HG03095 (cell line): ENCODE measurements at regions not wholly inside any gene's neighbourhood (a gene's known extent, or its start where the extent isn't known, plus 50 kb on each side); places are given as distances from the start of the nearest gene placed in this dataset.
"Not testable (repeated sequence)": the region's sequence is repeated elsewhere in the genome, so short reads cannot be mapped to it uniquely, and the experiment has no call there.

Experiments
- ATAC-seq: cut with Tn5 transposase; IDR thresholded peaks from one replicate; pipeline ENCODE4 v1.9.1; 2021; ENCODE audit warnings: moderate library complexity; ENCODE audit not compliant: unreplicated experiment

- ATAC-seq, result no peak
Measured at GRCh38 chr3:168977716-168978374, 685.7 kb downstream of the MECOM start.

DNA sequence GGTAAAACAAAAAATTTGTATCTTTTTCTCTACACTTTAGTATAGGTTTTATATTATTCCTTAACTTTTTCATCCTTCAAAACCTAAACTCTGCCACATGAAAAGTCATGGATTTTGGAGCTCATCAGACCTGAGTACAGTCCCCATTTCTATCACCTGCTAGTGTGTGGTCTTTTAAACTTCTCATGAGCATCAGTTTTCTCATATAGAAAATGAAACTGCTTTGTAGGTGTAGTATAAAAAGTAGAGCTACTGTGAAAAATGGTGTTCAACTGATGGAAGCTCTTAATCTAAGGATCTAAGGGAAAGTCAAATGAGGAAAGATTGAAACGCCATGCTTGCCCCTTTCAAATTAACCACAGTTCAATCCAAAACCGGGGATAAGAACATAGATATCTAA, 686.5 kb downstream of the MECOM start:
- ATAC-seq, result no peak

- no peak for ATAC-seq
Measured at GRCh38 chr3:168975576-168975975, 687.9 kb downstream of the MECOM start.

DNA sequence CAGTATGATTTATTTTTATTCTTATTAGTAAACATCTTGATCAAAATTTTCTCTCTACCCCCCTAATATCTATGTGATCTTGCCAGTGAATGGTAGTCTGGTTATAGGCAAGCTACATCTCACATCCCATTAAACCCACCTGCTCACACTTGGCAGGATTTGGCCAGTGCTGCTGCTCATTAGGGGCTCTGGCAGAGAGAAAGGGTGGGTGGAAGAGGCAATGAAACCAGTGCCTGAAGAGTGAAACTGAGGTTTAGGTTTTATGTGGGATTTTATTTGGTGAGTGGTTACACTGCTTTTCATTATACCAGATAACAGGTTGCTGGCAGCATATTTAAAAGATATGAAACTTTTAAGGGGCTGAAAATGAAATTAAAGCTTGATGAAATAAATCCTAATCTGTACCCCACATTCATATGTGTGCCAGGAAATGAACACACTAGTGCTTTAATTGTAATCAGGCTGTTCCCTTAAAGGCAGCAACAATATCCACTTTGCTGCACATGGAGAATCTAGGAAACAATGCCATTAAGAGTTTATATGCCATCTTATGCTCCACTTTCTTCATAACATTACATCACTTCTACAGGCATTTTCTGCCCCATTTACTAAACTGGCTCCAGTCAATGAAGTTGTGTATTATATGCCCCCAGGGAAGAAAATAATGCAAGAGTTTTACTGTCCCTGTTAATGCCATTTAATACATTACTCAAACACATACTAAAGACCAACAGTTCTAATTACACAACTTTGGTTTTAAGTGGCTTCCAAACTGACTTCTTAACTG, 688.7 kb downstream of the MECOM start:
- no peak for ATAC-seq

DNA sequence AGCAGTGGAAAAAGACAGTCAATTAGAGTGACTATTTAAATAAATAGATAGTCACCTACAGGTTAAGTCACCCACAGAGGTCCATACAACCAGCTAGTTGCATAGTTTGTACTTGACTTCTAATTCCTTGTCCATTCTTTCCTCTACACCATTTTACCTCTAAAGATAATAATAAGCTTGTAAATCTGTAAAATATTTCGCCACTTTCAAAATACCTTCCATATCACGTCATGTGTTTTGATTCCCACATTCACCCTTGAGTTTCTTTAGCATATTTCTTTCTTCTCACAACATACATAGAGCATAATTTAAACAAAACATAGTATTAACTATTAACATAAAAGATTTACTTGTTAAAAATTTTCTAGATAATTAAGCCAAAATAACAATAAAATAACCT, 689.6 kb downstream of the MECOM start:
- no peak for ATAC-seq

DNA sequence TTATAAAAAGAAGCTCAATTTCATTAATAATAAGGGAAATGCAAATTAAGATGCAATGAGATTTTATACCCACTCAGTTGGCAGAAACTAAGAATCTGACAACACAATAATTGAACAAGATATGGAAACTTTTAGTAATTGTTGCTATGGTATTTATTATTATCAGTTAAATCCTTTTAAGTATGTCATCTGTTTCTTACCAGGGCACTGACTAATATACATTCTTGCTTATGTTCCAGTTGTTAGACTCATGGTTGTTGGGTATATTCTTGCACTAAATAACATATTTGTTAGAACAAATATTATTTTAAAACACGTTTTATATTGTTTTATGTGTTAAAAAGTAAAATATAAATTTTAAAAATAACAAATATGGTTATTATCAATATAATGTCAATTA, 690.3 kb downstream of the MECOM start:
- ATAC-seq, result no peak

- no peak for ATAC-seq
Measured at GRCh38 chr3:168968609-168969008, 694.9 kb downstream of the MECOM start.

DNA sequence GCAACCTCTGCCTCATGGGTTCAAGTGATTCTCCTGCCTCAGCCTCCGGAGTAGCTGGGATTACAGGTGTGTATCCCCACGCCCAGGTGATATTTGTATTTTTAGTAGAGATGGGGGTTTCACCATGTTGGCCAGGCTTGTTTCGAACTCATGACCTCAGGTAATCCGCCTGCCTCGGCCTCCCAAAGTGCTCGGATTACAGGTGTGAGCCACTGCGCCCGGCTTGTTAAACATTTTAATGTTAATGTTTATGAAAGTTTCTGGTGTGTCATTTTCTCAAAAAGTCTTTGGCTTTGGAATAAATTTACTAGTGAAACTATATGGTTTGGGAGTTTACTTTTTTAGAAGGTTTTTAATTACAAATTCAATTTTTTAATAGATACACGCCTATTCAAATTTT, 698.8 kb downstream of the MECOM start:
- no peak for ATAC-seq

- no peak for ATAC-seq
Measured at GRCh38 chr3:168961271-168961670, 702.2 kb downstream of the MECOM start.

GRCh38 chr3:168959731-168960130, 703.8 kb downstream of the MECOM start:
- ATAC-seq, result no peak

DNA sequence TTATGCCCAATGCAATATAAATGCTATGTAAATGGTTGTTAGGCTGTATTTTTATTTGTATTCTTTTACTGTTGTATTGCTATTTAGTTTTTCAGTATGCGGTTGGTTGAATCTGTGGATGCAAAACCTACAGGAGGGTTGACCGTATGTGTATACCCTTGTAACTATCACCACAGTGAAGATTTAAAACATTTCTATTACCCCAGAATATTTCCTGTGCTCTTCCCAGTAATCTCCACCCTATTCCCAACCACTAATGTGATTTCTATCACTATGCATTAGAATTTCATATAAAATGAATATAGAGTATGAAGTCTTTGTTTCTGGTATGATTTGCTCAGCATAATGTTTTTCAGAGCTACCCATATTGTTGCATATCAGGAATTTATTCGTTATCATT, 705.0 kb downstream of the MECOM start:
- ATAC-seq, result no peak

DNA sequence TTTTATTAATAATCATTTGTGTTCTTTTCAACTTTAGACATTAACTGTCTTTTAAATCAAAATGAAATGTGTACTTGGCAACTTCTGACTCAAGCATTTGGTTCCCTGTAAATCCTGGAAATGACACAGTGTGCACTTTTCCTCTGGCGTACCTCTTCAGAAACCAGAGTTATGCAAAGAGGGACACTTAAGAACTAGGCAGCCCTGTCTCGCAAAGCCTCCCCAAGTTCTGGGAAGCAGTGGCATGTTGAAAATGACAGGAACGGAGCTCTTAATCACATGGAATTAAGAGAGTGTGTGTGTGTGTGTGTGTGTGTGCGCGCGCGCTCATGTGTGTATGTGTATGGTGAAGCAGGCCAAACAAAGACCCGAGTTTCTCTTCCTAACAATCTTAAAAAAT, 707.4 kb downstream of the MECOM start:
- no peak for ATAC-seq

DNA sequence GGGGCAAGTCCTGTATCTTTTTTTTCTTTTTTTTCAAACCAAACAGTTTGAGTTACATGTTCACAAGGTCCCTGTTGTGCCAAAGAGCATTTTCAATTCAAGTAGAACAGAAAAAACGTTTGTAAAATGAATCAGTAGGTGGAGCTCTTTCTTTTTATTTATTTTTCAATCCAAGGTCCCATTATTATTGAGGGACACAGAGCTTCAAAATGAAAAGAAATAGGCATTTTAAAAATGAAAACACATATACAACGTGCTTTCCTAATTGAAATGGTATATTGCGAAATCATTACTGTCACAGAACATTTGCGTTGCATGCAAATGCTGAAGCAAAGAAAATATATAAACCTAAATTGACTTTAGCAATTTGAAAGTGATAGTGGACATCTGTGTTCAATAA, 711.0 kb downstream of the MECOM start:
- ATAC-seq, result no peak

DNA sequence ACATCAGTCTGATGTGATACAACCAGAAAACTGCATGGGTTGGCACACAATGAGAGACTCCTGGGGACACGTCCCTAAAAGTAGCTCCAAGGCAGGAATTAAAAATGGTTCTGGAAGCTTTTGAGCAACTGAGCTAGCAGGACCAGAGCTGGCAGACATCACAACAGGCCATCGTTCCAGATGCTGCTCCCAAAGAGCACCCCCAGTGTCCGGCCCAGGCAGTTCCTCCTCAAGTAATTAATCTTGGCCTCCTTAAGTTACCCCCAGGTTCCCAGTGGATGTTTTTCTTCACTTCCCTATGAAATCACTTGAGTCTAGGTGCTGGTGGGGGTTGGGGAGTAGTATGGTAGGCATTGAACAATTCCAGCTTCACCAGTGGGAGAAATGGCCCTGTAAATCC, 711.6 kb downstream of the MECOM start:
- ATAC-seq, result no peak

- ATAC-seq, result no peak
Measured at GRCh38 chr3:168951368-168951767, 712.1 kb downstream of the MECOM start.

DNA sequence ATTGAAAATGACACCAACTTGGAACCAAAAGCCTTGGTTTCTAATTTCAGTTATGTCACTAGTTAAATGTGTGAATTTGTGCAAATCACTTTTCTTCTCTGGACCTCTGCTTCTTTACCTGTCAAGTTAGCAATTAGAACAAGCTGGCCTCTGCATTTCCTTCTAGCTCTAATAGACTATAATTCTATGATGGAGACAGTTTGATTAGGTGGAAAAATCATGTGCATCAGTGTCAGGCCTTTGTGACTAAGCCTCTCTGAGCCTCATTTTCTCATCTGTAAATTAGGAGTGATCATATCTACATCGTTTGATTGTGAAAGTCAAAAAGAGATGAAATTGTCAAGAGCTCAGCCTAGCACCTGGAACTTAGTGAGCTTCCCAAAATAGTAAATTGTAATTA, 712.9 kb downstream of the MECOM start:
- ATAC-seq, result no peak

GRCh38 chr3:168939651-168940238, 723.8 kb downstream of the MECOM start:
- ATAC-seq, result no peak

DNA sequence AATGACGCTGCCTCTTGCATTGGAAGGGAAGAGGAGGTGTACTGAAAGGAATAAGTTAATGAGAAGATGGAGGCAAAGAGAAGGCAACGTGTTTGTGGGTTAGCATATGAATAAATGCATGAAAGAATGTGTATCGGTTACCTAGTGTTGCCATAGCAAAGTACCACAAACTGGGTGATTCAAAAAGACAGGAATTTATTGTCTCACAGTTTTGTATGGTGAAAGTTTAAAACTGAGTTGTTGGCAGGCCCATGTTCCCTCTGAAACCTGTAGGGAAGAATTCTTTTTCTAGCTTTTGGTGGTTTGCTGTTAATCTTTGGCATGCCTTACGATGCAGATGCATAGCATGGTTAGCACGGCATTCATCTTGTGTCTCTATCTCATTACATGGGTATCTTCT, 729.9 kb downstream of the MECOM start:
- no peak for ATAC-seq

- ATAC-seq, result not testable (repeated sequence)
Measured at GRCh38 chr3:168929997-168930396, 733.5 kb downstream of the MECOM start.

DNA sequence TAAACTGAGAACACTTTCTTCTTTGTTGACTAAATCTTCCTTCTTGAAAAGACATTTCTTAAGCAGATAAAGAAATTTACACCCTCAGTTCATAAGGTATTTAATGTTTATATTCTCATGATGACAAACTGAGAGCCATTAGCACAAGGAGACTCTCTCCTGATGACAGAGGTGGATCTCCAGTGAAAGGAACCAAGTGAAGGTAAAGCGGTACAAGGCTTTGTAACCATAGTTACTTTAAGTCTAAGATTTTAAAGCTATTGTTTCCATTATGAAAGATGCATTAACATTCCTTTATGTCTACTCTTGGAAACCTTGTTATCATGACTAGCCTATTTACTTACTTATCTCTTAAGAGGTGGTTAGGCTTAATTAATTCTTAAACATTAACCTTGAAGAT, 737.1 kb downstream of the MECOM start:
- ATAC-seq, result no peak

DNA sequence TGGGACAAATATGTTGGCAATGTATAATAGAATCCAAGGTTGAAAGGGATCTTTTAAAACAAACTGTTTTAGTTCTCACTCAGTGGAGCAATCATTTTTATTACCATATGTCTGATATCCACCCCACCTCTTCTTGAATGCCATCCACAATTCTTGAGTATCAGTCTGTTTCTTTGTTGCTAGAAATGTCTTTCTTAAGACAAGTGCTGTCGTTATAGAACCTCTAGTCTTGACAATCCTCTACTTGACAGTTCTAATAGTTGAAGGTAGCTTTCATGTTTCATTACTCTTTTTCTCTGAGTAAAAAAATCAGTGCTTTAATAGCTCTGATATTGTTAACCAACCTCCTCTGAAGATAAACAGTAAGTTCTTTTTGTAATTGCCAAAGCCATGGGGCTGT, 737.9 kb downstream of the MECOM start:
- ATAC-seq, result no peak

DNA sequence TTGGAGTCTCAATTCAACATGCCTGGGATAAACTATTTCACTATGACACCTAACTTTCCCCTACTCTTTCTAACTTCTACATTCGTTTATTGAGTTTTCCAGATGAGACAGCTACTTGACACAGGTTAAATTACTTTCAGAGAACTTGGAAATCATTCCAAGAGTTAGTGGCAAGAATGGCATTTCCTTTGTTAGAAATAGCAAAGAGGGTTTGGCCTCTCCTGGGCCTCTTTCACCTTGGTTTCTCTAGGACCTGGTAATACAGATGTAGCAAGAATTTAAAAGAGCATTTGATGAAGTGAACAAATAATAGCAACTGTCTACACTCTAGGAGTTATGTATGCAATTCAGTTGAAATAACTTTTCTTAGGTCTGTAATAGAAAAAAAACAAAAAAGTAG, 748.9 kb downstream of the MECOM start:
- no peak for ATAC-seq
